ENCODE measurements at regions not wholly inside any gene's neighbourhood (a gene's known extent, or its start where the extent isn't known, plus 50 kb on each side); places are given as distances from the start of the nearest gene placed in this dataset.
"Not testable (repeated sequence)": the region's sequence is repeated elsewhere in the genome, so short reads cannot be mapped to it uniquely, and the experiment has no call there.

DNA sequence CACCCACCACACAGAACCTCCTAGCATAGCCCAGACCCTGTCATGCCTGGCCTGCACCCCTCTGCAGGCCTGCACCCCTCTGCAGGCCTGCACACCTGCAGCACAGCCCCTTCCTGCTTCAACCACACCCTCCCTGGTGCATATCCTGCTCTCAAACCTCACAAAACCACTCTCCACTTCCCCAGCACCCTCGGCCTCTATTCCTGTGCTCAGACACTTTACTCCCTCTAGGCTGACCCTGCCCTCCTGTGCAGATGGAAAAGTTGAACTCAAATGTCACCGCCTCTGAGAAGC is 292.0 kb downstream of the GOLGA6L6 start:
- TF ChIP-seq NFRKB (IDR thresholded peaks at IDR 0.05); SP1 (IDR thresholded peaks at IDR 0.05); TARDBP (IDR thresholded peaks at IDR 0.05); FOXM1 (IDR thresholded peaks at IDR 0.05; ENCODE audit: borderline replicate concordance): not testable (repeated sequence)

Measured in HEK293T (cell line).